ENCODE measurements at regions not wholly inside any gene's neighbourhood (a gene's known extent, or its start where the extent isn't known, plus 50 kb on each side); places are given as distances from the start of the nearest gene placed in this dataset.
"Not testable (repeated sequence)": the region's sequence is repeated elsewhere in the genome, so short reads cannot be mapped to it uniquely, and the experiment has no call there.

- no peak for DNase-seq
These were observed 1041.0 kb downstream of the UQCRFS1 start for GRCh38 chr19:28171983-28172382.

- DNase-seq, result no peak
These were observed 1042.9 kb downstream of the UQCRFS1 start for GRCh38 chr19:28170066-28170465.

GRCh38 chr19:28169168-28169887 is 1043.6 kb downstream of the UQCRFS1 start:
- no peak for DNase-seq

- no peak for DNase-seq
These were observed 1044.4 kb downstream of the UQCRFS1 start for GRCh38 chr19:28168557-28168956.

GRCh38 chr19:28166025-28166424 is 1046.9 kb downstream of the UQCRFS1 start:
- no peak for DNase-seq

- DNase-seq, result no peak
These were observed 1048.7 kb downstream of the UQCRFS1 start for GRCh38 chr19:28164214-28164613.

GRCh38 chr19:28159065-28159464 is 1053.9 kb downstream of the UQCRFS1 start:
- DNase-seq, result no peak

- no peak for DNase-seq
These were observed 1057.7 kb downstream of the UQCRFS1 start for GRCh38 chr19:28155265-28155664.

GRCh38 chr19:28154077-28154476 is 1058.9 kb downstream of the UQCRFS1 start:
- DNase-seq, result no peak

GRCh38 chr19:28153123-28153522 is 1059.8 kb downstream of the UQCRFS1 start:
- no peak for DNase-seq

- no peak for DNase-seq
These were observed 1060.8 kb downstream of the UQCRFS1 start for GRCh38 chr19:28152195-28152594.

- no peak for DNase-seq
These were observed 1062.8 kb downstream of the UQCRFS1 start for GRCh38 chr19:28150129-28150528.

- DNase-seq, result no peak
These were observed 1064.4 kb downstream of the UQCRFS1 start for GRCh38 chr19:28148554-28148953.

- no peak for DNase-seq
These were observed 1070.7 kb downstream of the UQCRFS1 start for GRCh38 chr19:28142258-28142657.

- no peak for DNase-seq
These were observed 1072.8 kb downstream of the UQCRFS1 start for GRCh38 chr19:28140201-28140600.

- no peak for DNase-seq
These were observed 1075.2 kb downstream of the UQCRFS1 start for GRCh38 chr19:28137772-28138171.

- no peak for DNase-seq
These were observed 1076.2 kb downstream of the UQCRFS1 start for GRCh38 chr19:28136796-28137195.

- no peak for DNase-seq
These were observed 1077.1 kb downstream of the UQCRFS1 start for GRCh38 chr19:28135825-28136224.

- DNase-seq, result no peak
These were observed 1078.6 kb downstream of the UQCRFS1 start for GRCh38 chr19:28134311-28134710.

- not testable (repeated sequence) for DNase-seq
These were observed 1082.1 kb downstream of the UQCRFS1 start for GRCh38 chr19:28130881-28131280.

- DNase-seq, result no peak
These were observed 1082.9 kb downstream of the UQCRFS1 start for GRCh38 chr19:28130066-28130511.

- no peak for DNase-seq
These were observed 1084.6 kb downstream of the UQCRFS1 start for GRCh38 chr19:28128341-28128740.

- no peak for DNase-seq
These were observed 1086.6 kb downstream of the UQCRFS1 start for GRCh38 chr19:28126135-28126898.

- DNase-seq, result no peak
These were observed 1090.2 kb downstream of the UQCRFS1 start for GRCh38 chr19:28122734-28123133.
